ENCODE measurements at regions not wholly inside any gene's neighbourhood (a gene's known extent, or its start where the extent isn't known, plus 50 kb on each side); places are given as distances from the start of the nearest gene placed in this dataset.

- TF ChIP-seq CTCF (conservative IDR thresholded peaks at IDR 0.05 in 1 of 2, IDR thresholded peaks at IDR 0.05 in 1 of 2; ENCODE audit: extremely low read depth in 1 of 2, insufficient read depth in 1 of 2, low read depth in 1 of 2, low read length in 2 of 2) = no peak
- no peak for TF ChIP-seq EZH2 (IDR thresholded peaks at IDR 0.05; ENCODE audit: borderline replicate concordance, low read length)
These were observed 594.2 kb upstream of the ADAMTS5 start for GRCh38 chr21:27561116-27561515.
